HG03354 (cell line): ENCODE measurements at regions not wholly inside any gene's neighbourhood (a gene's known extent, or its start where the extent isn't known, plus 50 kb on each side); places are given as distances from the start of the nearest gene placed in this dataset.
"Not testable (repeated sequence)": the region's sequence is repeated elsewhere in the genome, so short reads cannot be mapped to it uniquely, and the experiment has no call there.

ENCODE experiments used
- ATAC-seq: cut with Tn5 transposase; IDR thresholded peaks from one replicate; pipeline ENCODE4 v1.9.1; 2021; ENCODE audit warnings: mild to moderate bottlenecking; ENCODE audit not compliant: unreplicated experiment, poor library complexity, severe bottlenecking

DNA sequence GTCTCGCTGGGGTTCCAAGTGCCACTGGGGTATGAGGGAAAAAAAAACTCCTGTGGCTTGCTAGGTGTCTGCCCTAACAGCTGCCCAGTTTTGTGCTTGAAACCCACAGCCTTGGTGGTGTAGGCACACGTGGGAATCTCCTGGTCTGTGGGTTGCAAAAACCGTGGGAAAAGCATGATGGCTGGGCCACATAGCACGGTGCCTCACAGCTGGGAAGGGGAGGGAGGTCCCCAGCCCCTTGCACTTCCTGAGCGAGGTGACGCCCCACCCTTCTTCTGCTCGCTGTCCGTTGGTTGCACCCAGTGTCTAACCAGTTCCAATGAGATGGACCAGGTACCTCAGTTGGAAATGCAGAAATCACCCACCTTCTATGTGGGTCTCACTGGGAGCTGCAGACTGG, 144.3 kb downstream of the KBTBD8 start:
- no peak for ATAC-seq

DNA sequence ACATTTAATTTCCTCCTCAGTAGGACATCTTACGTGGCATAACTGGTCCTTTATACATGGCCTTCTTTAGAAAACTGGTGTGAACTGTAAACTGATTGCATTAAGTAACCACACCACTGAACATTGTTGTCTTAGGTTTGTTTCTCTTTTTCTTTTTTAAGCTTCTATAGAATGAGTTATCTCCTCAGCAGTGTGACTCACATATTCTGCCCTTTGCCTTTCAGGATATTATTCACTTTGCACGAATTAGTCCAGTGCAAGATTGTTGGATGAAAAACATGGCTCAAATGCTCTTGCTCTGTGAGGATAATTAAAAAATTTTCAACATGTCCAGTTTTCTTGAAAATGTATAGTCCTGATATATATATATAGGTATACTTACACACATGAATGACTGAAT, 147.6 kb downstream of the KBTBD8 start:
- no peak for ATAC-seq

DNA sequence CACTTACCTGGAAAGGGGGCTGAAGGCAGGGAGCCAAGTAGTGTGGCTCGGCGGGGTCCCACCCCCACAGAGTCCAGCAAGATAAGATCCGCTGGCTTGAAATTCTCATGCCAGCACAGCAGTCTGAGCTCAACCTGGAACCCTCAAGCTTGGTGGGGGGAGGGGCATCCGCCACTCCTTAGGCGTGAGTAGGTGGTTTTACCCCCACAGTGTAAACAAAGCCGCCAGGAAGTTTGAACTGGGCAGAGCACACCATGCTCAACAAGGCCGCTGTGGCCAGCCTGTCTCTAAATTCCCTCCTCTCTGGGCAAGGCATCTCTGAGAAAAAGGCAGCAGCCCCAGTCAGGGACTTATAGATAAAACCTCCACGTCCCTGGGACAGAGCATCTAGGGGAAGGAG, 156.3 kb downstream of the KBTBD8 start:
- ATAC-seq: no peak

DNA sequence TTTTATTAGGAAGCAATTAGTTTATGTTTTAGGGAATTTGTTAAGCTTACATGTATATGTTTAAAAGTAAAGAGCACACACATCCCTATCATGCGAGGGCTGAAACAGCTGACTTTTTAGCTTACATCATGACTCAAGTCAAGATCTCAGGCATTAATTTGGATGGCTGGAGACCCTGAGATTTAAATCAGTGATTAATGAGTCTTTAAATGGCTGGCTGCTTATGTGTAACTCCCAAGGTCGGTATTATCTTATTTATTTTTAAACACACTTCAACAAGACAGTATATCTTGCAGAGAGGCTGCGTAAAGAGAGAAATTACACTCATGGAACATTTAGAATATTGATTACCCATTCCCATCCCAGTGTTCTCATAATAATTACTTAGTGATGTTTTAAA, 169.4 kb downstream of the KBTBD8 start:
- ATAC-seq: no peak

DNA sequence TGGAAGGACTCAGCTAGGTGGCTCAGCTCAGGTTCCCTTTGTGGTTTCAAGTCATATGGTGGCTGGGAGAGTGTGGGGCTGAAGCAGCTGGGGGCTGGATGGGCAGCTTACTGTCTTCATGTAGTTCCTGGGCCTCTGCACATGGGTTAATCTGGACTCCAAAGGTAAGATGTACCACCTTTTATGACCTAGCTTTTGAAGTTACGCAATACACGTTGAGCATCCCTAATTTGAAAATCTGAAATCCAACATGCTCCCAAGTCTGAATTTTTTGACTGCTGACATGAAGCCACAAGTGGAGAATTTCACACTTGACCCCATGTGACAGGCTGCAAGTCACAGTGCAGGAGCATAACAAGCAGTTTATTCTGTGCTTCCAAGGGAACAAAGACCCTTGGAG, 173.7 kb downstream of the KBTBD8 start:
- ATAC-seq: no peak

DNA sequence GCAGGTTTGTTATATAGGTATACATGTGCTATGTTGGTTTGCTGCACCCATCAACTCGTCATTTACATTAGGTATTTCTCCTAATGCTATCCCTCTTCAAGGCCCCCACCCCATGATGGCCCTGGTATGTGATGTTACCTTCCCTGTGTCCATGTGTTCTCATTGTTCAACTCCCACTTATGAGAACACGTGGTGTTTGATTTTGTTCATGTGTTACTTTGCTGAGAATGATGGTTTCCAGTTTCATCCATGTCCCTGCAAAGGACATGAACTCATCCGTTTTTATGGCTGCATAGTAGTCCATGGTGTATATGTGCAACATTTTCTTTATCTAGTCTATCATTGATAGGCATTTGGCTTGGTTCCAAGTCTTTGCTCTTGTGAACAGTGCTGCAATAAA, 175.0 kb downstream of the KBTBD8 start:
- ATAC-seq: not testable (repeated sequence)

DNA sequence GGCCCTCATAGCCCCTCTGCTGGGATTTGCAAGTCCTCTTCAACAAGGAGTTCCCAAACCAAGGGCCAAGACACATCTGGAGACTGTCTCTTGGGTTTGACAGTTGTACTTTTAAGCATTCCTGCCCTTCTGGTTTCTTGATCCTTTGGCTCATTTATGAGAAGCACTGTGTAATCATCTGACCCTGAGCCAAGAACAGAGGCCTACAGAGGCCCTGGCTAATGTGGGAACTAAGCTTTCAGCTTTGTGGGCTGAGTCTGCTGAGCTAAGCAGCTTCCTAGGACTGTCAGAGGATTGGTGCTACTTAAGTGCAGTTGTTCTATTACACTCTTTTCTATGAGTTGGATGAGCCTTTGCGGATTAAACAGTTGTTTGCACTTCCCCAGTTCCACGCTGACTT, 178.3 kb downstream of the KBTBD8 start:
- no peak for ATAC-seq

DNA sequence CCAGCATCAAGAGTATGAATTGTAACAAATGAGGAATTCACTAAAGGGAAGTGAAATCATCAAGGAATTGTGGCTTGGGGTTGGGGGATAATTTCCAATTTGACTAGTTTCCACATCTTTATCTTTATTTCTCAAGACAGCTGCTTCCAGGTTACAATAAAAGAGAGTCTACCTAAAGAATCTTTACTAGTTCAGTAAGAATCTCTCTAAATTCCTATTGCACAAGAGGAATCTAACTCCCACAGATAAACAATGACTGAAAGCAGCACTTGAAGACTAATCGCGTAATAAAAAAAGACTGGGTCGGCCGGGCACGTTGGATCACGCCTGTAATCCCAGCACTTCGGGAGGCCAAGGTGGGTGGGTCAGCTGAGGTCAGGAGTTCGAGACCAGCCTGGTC, 194.4 kb downstream of the KBTBD8 start:
- no peak for ATAC-seq

DNA sequence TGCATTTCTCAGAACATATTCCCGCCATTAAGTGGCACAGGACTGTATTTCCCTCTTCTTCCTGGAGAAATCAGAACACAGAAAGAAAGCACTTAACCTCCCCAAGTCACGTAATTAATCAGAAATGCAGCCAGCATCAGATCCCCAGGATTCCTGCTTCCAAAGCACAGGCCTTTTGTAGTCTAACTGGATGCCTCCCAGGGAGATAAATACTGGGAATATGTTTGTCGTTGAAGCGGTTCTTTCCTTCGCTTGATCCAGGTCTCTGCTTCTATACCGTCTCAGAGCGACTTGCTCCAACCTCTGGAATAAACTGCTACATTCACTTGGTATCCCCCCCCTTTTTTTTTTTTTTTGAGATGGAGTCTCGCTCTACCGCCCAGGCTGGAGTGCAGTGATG, 198.6 kb downstream of the KBTBD8 start:
- no peak for ATAC-seq

DNA sequence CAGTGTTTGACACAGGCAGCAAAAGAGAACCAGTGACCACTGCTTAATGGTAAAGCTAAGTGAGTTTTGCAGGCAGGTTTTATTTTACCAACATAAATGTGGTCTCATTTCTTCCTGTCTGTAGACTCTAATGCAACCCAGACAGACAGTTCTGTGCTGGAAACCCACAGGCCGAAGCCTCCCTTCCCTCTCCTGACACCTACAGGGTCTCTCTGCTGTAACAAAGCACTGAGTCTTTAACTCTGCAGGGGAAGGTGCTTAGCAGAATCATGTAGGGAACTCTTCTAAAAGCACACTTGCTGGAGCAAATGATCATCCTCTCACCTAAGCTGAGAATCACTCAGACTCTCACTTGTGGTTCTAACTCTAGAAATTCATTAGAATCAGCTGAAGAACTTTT, 200.3 kb downstream of the KBTBD8 start:
- ATAC-seq: no peak

DNA sequence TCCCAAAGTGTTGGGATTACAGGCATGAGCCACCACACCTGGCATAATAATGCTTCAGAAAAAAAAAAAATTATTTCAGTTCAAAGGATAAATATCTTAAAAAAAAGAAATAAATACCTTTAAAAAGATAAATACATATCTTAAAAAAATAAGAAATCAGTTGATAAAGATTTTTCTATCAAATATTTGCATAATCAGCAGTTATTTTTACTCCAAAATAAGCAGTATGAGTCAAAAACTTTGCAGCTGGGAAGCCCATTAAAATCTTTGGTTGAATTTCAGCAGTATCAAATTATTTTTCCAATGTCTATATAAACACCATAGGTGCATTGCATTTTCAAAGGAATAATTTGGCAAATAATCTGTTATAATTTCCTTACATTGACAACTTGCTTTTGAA, 202.5 kb downstream of the KBTBD8 start:
- ATAC-seq: no peak

DNA sequence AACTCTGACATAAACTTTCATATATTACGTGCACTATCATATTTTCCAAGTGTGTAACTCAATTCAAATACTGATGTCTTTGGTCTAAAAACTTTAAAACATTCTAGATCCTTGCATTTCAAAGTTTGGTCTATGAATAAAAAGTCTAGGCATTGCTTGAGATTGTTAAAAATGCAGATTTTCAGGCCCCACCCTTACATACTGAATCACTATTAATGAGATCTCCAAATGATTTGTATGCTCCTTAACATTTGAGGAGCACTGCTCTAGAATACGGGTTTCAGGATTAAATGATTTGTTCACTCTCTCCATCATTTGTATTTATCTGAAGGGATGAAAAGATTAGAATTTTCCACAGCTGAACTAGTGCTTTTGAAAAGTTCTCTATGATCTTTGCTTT, 202.9 kb downstream of the KBTBD8 start:
- ATAC-seq: no peak

DNA sequence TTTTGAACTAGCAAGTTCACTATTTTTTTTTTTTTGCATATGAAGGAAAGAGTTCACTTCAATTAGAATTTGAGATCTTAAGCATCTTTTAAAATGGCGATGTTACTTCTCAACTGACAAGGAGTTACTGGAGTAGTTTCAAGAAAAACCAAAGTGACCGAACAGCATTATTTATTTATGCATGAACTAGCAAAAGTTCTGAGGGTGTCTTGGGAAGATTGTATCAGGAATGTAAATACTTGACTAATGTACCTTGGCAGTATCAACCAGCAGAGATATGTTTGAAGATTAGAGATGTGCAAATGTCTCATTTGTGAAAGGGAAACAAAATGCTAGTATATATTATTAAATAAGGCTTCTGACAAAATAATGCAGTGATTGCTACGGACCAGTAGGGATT, 203.9 kb downstream of the KBTBD8 start:
- no peak for ATAC-seq

DNA sequence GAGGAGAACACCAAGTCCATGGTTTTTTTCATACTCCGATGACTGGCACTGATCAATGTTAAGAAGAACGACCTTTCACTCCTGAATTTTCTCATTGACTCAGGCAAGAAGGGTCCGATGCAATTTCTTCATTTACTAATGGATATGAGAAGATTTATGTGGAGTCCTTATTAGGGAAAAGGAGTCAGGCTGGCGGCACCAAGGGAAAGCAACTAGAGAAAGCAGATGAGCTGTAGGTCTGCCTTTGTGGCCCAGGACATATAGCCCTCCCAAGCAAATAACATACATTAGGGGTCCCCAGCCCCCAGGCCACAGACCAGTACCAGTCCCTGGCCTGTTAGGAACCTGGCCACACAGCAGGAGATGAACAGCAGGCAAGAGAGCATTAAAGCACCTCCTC, 206.8 kb downstream of the KBTBD8 start:
- ATAC-seq: no peak

DNA sequence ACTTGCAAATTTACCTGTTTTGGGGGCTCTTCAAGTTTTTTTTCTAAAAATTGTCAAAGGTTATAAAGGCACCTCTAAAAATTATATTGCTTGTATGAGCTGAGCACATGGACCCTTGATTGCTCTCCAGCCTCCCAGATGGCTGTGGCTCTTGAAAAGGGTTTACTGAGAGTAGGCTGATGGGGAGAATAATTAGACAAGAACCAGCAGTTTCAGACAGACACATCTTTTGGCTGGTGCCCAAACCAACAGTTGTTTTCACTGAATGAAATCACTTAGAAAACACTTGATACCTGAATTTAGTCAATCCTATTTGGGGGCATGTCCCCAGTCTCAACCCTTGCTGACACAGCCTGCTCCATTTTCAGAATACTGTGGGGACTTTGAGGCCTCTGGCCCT, 217.6 kb downstream of the KBTBD8 start:
- ATAC-seq: no peak

DNA sequence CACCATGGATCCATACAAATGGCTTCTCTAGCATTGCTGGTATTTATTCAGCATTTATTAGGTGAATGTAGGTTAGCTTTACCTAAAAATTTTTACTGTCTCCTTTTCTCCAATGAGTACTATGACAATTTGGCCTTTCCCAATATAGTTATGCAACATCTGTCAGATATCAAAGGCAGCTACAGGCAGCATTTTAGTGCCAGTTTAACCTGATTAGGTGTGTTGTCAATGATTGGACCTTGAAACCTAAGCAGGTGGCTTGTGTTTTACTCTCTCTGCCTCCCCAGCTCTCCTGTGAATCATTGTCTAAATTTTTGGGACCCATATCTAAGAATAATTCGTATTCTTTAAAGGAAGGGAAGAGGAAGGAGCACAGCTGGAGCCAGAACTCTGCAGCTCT, 228.9 kb downstream of the KBTBD8 start:
- no peak for ATAC-seq

DNA sequence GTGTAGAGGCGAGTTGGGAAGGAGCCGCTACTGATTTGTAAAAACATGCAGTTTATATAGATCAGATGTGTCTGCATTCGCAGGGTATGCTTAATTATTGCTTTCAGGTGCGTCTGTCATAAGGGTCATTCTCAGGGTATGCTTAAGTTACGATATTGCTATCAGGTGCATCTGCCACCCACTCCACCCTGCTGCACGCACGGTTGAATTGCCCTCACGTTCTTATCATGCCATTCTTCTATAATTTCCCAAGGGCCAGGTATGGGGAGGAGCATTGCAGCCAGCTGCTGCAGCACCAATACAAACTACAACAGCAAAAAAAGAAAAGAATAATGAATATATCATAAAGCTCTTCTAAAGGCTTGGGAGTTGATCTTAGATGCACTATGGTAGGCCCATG, 230.0 kb downstream of the KBTBD8 start:
- ATAC-seq: no peak

DNA sequence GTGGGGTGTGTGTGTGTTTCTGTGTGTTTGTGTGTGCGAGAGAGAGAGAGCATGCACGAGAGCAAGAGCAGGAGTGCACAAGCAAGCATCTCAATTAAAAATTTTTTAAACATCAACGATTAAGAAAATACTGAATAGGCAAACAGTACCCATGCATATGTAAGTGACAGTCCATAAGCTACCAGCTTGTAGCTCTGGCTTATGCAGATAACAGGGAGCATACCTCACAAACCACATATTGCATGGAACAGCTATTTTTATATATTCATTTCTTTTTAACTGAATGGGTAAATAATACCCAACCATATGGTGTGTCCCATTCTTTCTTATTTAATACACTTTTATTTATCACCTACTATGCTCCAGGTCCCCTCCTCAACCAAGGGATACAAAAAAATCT, 234.5 kb downstream of the KBTBD8 start:
- ATAC-seq: no peak

DNA sequence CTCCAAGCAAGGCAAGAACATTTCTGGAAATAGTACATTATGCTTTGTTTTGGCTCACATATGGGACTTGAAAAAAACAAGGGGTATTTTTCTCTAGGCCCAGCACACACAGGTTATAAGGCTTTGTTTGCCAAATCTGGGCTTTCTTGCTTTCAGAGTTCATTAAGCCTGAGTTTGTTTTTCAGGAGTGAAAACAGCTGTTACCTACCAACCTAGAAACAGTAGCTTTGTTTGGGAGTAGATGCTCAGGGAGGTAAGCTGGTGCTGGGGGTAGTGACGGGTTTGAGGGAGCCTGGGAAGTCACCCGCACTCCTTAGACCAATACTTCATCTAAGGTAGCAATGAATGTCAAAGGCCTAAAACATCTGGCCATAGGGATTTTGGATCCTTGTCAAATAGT, 241.2 kb downstream of the KBTBD8 start:
- no peak for ATAC-seq

DNA sequence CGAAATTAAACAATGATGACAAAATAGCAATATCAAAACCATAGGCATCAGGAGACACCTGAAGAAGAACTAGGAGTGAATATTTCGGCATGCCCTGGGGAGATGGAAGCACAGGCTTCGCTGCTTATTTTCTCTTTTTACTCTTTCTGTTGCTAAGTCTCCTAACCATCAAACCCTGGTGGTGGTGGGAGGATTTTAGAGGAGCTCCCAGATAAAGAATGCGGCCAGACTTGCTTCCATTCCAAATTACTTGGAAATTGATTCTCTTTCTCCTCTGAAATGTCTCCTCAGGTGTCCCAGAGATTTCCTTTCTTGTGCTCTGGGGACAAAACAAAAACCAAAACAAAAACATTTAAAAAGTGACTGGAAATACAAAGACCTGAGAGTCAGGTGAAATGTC, 243.0 kb downstream of the KBTBD8 start:
- ATAC-seq: no peak

DNA sequence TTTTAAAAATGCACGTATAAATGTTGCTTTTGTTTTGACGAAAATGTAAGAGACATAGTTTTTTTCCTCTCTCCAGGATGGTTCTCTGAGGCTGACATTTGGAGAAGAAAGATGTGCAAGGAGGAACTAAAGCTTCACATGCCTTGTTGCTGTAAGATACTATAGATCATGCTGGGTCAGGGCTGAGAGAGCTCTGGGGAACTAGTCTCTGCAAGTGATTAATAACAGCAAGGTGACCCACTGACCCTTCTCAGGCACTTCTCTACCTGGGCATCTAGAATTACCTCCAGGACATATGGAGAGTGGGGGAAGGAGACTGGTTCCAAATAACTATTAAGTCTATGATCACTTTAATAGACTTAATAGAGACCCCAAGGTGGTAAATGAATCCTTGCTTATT, 246.0 kb downstream of the KBTBD8 start:
- no peak for ATAC-seq

DNA sequence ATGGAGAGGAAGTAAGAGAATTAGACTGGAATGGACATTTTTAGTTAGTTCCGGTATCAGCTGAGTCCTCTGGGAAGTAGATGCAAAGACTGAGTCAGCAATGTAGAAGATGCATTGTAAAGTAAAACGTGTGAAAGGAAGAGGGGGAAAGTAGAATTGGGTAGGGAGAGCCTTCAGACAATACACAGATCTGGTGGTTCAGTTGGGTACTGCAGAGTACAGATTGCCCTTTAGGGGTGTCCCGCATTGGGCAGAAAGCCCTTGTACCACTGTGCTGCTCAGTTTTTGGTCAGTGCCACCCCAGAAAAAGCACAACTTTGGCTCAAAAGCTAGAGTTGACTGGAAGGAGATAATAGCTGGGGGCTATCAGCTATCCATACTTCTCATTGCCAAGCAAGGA, 247.4 kb downstream of the KBTBD8 start:
- ATAC-seq: no peak

DNA sequence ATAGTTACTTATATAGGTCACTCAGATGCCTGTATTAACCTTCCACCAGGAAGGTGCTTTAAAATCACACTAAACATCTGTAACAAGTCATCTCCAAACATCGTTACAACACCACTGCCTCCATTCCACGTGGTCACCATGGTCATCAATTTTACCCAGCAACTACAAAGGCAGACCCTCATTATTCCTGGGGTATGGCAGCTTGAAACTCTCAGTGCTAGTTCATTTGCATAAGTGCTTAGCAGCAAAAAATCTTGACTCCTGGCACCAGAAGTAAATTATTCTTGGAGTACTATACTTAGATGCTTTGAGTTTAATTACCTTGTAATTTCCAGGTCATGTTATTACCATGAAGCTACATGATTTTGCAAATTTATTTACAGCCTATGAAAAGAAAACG, 250.6 kb downstream of the KBTBD8 start:
- ATAC-seq: no peak
